K562 (cell line): ENCODE measurements at regions not wholly inside any gene's neighbourhood (a gene's known extent, or its start where the extent isn't known, plus 50 kb on each side); places are given as distances from the start of the nearest gene placed in this dataset.

Experiments used
- ATAC-seq: fragments of 200-7000 bp; cut with Tn5 transposase; 3 replicates; pipeline ENCODE4 v1.9.1; 2020; ENCODE audit warnings: moderate library complexity
- BruUV-seq: library from RNA; stranded (reverse); fragments of 400-500 nt; replicated peaks from 2 replicates; lab custom pipeline; 2021; lab: Mats Ljungman, UMichigan
- CTCF ChIA-PET: fragments of 300-600 bp; formaldehyde crosslinking; extraction: SDS; loops from one replicate; lab custom pipeline; 2021; ENCODE audit warnings: low intra/inter-chr PET ratio; lab: Yijun Ruan, JAX
- POLR2A ChIA-PET: fragments of 300-600, 350-650 bp; sonication (Branson Sonifier 250); formaldehyde crosslinking; extraction: SDS; loops from one replicate; lab custom pipeline; 2021; ENCODE audit warnings: antibody characterized with exemption, inconsistent platforms; lab: Yijun Ruan, JAX
- DNase-seq, 4 experiments: peaks; one replicate each; pipeline versions ENCODE4 v3.0.0 to v3.0.0-alpha.2; 2011 to 2018; ENCODE audit warnings: low spot score in 3 of 4, mixed read lengths in 3 of 4; ENCODE audit errors: extremely low read depth in 1 of 4
- FAIRE-seq: peaks from 2 replicates; lab custom pipeline; 2011; peaks lifted over from hg19 to GRCh38; lab: Jason Lieb, UNC
- H2AFZ ChIP-seq: 2 replicates; pipeline ENCODE4 v1.6.0; 2011; ENCODE audit warnings: low read depth, low read length, control low read depth, inconsistent platforms
- H3K27ac ChIP-seq: fragments of 200-600 bp; 3 replicates; pipeline ENCODE4 v1.8.0; 2011; ENCODE audit warnings: low read depth, mild to moderate bottlenecking, control low read depth, inconsistent platforms, low read length, moderate library complexity, mixed read lengths; ENCODE audit errors: extremely low read depth
- H3K27me3 ChIP-seq, 2 experiments: fragments of 300-600 bp in 1 of 2; 2 replicates in 1 of 2; 3 replicates in 1 of 2; pipeline versions ENCODE4 v1.6.0 to v1.8.0; 2011; ENCODE audit warnings: inconsistent platforms in 2 of 2, low read length in 2 of 2, mild to moderate bottlenecking in 1 of 2, mixed read lengths in 1 of 2, moderate library complexity in 1 of 2; ENCODE audit not compliant: control insufficient read depth in 2 of 2, insufficient read depth in 2 of 2
- H3K36me3 ChIP-seq: fragments of 300-600 bp; 3 replicates; pipeline ENCODE4 v1.8.0; 2011; ENCODE audit warnings: mild to moderate bottlenecking, low read length, inconsistent platforms; ENCODE audit not compliant: control insufficient read depth, insufficient read depth
- H3K4me1 ChIP-seq, 2 experiments: fragments of 200-600 bp in 1 of 2; replicated peaks in 1 of 2; 2 replicates in 1 of 2; 3 replicates in 1 of 2; pipeline versions ENCODE4 v1.5.1 to v1.8.0; 2011; ENCODE audit warnings: inconsistent platforms in 2 of 2, low read length in 2 of 2, mild to moderate bottlenecking in 1 of 2, mixed read lengths in 1 of 2, moderate library complexity in 1 of 2; ENCODE audit not compliant: control insufficient read depth in 2 of 2, insufficient read depth in 2 of 2
- H3K4me2 ChIP-seq: 2 replicates; pipeline ENCODE4 v1.6.1; 2011; ENCODE audit warnings: low read length, control low read depth, inconsistent platforms, mixed read lengths; ENCODE audit not compliant: insufficient read depth
- H3K4me3 ChIP-seq: fragments of 200-600 bp; sonication (generic), shearing (Covaris generic); 2 replicates; pipeline ENCODE4 v1.5.1; 2016; ENCODE audit warnings: control low read depth, inconsistent platforms
- H3K79me2 ChIP-seq: fragments of 200-600 bp; 3 replicates; pipeline ENCODE4 v1.8.0; 2011; ENCODE audit warnings: low read length, inconsistent platforms; ENCODE audit not compliant: control insufficient read depth, insufficient read depth
- H3K9ac ChIP-seq, 2 experiments: 2 replicates each; pipeline versions ENCODE4 v1.6.0 to v1.6.1; 2011; ENCODE audit warnings: low read depth in 2 of 2, low read length in 2 of 2, control low read depth in 1 of 2, inconsistent platforms in 1 of 2, mild to moderate bottlenecking in 1 of 2, mixed read lengths in 1 of 2; ENCODE audit not compliant: insufficient read depth in 1 of 2
- H3K9me1 ChIP-seq: one replicate; pipeline ENCODE4 v1.6.0; 2011; ENCODE audit warnings: inconsistent platforms, mild to moderate bottlenecking, low read length, moderate library complexity; ENCODE audit not compliant: control insufficient read depth, insufficient read depth
- H3K9me3 ChIP-seq: replicated peaks from 2 replicates; pipeline ENCODE4 v1.5.1; 2011; ENCODE audit warnings: low read depth, low read length, inconsistent platforms; ENCODE audit not compliant: control insufficient read depth, insufficient read depth
- H4K20me1 ChIP-seq: replicated peaks from 2 replicates; pipeline ENCODE4 v1.6.1; 2011; ENCODE audit warnings: low read length, inconsistent platforms, mixed read lengths; ENCODE audit not compliant: control insufficient read depth, insufficient read depth
- FOXA1 ChIP-seq: fragments of 450-650 bp; IDR thresholded peaks from 2 replicates; pipeline ENCODE4 v1.6.1; 2016; ENCODE audit warnings: mild to moderate bottlenecking, borderline replicate concordance
- KDM4B ChIP-seq, 2 experiments: fragments of 450-650 bp in 1 of 2; sonication (generic) in 1 of 2; IDR thresholded peaks; 2 replicates each; pipeline ENCODE4 v1.6.1; 2016 to 2017; ENCODE audit warnings: borderline replicate concordance in 2 of 2, antibody characterized with exemption in 1 of 2, low read depth in 1 of 2, mild to moderate bottlenecking in 1 of 2
- MTA1 ChIP-seq: fragments of 450-650 bp; IDR thresholded peaks from 2 replicates; pipeline ENCODE4 v1.6.1; 2017; ENCODE audit warnings: borderline replicate concordance
- MYC ChIP-seq, 2 experiments: fragments of 250-450 bp in 1 of 2; sonication (Bioruptor Pico) in 1 of 2; IDR thresholded peaks; 2 replicates each; pipeline versions ENCODE4 v1.5.1 to v1.6.1; 2012 to 2021; ENCODE audit warnings: low read depth in 2 of 2, borderline replicate concordance in 1 of 2, improper control_type of control experiment in 1 of 2, low read length in 1 of 2, mild to moderate bottlenecking in 1 of 2, moderate library complexity in 1 of 2
- NR2F6 ChIP-seq: fragments of 450-650 bp; formaldehyde crosslinking; IDR thresholded peaks from 2 replicates; pipeline ENCODE4 v1.4.0; 2020; ENCODE audit warnings: mild to moderate bottlenecking
- RBM25 ChIP-seq: fragments of 200-400 bp; formaldehyde crosslinking; IDR thresholded peaks from 2 replicates; pipeline ENCODE4 v1.6.1; 2018; ENCODE audit warnings: low read length, low read depth, moderate library complexity; ENCODE audit not compliant: severe bottlenecking
- TAF9B ChIP-seq: fragments of 450-650 bp; IDR thresholded peaks from 2 replicates; pipeline ENCODE4 v1.6.1; 2018; ENCODE audit warnings: mild to moderate bottlenecking; ENCODE audit not compliant: partially characterized antibody
- ZNF23 ChIP-seq: fragments of 250-450 bp; sonication (Bioruptor Pico); IDR thresholded peaks from 2 replicates; pipeline ENCODE4 v1.4.0; 2020; ENCODE audit warnings: mild to moderate bottlenecking
- ZNF324 ChIP-seq: fragments of 250-450 bp; sonication (Bioruptor Pico); IDR thresholded peaks from 2 replicates; pipeline ENCODE4 v1.4.0; 2020; ENCODE audit warnings: mild to moderate bottlenecking
- ZNF41 ChIP-seq: fragments of 250-450 bp; sonication (Bioruptor Pico); conservative IDR thresholded peaks from 2 replicates; pipeline ENCODE4 v1.4.0; 2020; ENCODE audit warnings: mild to moderate bottlenecking
- ZNF583 ChIP-seq: fragments of 250-450 bp; sonication (Bioruptor Pico); IDR thresholded peaks from 2 replicates; pipeline ENCODE4 v1.4.0; 2020
- WGBS: fragments of 100-300 bp; shearing (Covaris generic); methylation state at CpG from one replicate; pipeline ENCODE4 v1.1.6; 2016; ENCODE audit warnings: low coverage, mixed read lengths; ENCODE audit not compliant: insufficient coverage; ENCODE audit errors: missing lambda C conversion rate; 5-methylcytosine and 5-hydroxymethylcytosine counted together
- in situ Hi-C: fragments of 300-500 bp; cut with MboI; formaldehyde crosslinking; loops from 4 replicates; pipeline ENCODE4 v1.15.0; 2018; ENCODE audit warnings: inconsistent platforms, mixed read lengths
- intact Hi-C: fragments of 100-400 bp; cut with micrococcal nuclease; formaldehyde crosslinking; loops from 2 replicates; pipeline ENCODE4 v1.14.2; 2022
- TF ChIP-seq, protein P1 (sequence below): fragments of 450-650 bp; IDR thresholded peaks from 2 replicates; pipeline ENCODE4 v1.6.1; 2018; ENCODE audit not compliant: partially characterized antibody

DNA sequence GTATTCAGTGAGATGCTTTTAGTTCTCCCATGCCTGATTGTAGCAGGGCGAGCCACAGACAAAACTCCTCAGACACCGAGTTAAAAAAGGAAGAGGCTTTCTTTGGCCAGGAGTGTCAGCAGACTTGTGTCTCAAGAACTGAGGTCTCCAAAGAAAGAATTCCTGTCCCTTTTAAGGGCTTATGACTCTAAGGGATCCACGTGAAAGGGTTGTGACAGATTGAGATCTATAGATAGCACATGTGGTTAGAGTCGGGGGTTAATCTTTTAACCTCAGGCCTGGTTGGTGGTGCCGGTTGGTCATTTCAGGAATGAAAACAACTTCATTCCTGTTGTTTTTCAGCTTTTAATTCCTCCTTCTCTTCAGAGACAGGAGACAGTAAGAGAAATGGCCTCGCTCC, 168.8 kb upstream of the GRIK2 start:
- H2AFZ ChIP-seq = no peak overlapping the region
- H3K4me3 ChIP-seq = no peak overlapping the region
- no peak for DNase-seq
- H4K20me1 ChIP-seq = no peaks in the 10 kb centered on the region
- no peak overlapping the region for H3K4me2 ChIP-seq
- intact Hi-C loops (no loop called here), in situ Hi-C loops (no loop called here)
- BruUV-seq = no TSS peak
- H3K9ac ChIP-seq = no peak overlapping the region
- POLR2A ChIA-PET = no interaction called here
- 2% methylated on average over 6 of the region's 6 CpGs for WGBS
- CTCF ChIA-PET = no interaction called here
- TF ChIP-seq RBM25 (no peak), TAF9B (no peak), KDM4B (IDR thresholded peaks at IDR 0.05; ENCODE audit: borderline replicate concordance in 2 of 2, low read depth in 1 of 2) (no peak), FOXA1 (no peak), ZNF41 (no peak), ZNF583 (CRISPR knock-in tag) (no peak), MYC (IDR thresholded peaks at IDR 0.05; ENCODE audit: low read depth, low read length) (no peak), MYC (CRISPR knock-in tag; IDR thresholded peaks at IDR 0.05; ENCODE audit: borderline replicate concordance, low read depth) (no peak), ZNF23 (CRISPR knock-in tag) (no peak), ZNF324 (CRISPR knock-in tag) (no peak), MTA1 (no peak), NR2F6 (CRISPR knock-in tag) (no peak)
- TF ChIP-seq, protein P1, sequence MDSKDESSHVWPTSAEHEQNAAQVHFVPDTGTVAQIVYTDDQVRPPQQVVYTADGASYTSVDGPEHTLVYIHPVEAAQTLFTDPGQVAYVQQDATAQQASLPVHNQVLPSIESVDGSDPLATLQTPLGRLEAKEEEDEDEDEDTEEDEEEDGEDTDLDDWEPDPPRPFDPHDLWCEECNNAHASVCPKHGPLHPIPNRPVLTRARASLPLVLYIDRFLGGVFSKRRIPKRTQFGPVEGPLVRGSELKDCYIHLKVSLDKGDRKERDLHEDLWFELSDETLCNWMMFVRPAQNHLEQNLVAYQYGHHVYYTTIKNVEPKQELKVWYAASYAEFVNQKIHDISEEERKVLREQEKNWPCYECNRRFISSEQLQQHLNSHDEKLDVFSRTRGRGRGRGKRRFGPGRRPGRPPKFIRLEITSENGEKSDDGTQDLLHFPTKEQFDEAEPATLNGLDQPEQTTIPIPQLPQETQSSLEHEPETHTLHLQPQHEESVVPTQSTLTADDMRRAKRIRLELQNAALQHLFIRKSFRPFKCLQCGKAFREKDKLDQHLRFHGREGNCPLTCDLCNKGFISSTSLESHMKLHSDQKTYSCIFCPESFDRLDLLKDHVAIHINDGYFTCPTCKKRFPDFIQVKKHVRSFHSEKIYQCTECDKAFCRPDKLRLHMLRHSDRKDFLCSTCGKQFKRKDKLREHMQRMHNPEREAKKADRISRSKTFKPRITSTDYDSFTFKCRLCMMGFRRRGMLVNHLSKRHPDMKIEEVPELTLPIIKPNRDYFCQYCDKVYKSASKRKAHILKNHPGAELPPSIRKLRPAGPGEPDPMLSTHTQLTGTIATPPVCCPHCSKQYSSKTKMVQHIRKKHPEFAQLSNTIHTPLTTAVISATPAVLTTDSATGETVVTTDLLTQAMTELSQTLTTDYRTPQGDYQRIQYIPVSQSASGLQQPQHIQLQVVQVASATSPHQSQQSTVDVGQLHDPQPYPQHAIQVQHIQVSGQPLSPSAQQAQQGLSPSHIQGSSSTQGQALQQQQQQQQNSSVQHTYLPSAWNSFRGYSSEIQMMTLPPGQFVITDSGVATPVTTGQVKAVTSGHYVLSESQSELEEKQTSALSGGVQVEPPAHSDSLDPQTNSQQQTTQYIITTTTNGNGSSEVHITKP = no peak
- TF ChIP-seq, all 486 proteins: peak for 0
- FAIRE-seq (no peak), ATAC-seq (no peak)
- H3K9me3 ChIP-seq = no peaks in the 10 kb centered on the region
- H3K9me1 ChIP-seq = no peaks in the 10 kb centered on the region
- no peaks in the 10 kb centered on the region for H3K27me3 ChIP-seq
- no peak overlapping the region for H3K27ac ChIP-seq
- H3K79me2 ChIP-seq = no peaks in the 10 kb centered on the region
- no peaks in the 10 kb centered on the region for H3K36me3 ChIP-seq
- no peaks in the 10 kb centered on the region for H3K4me1 ChIP-seq
